HG02678 (cell line): ENCODE measurements at regions not wholly inside any gene's neighbourhood (a gene's known extent, or its start where the extent isn't known, plus 50 kb on each side); places are given as distances from the start of the nearest gene placed in this dataset.

Experiments
- ATAC-seq: cut with Tn5 transposase; IDR thresholded peaks from one replicate; pipeline ENCODE4 v1.9.1; 2021; ENCODE audit warnings: mild to moderate bottlenecking, moderate library complexity; ENCODE audit not compliant: unreplicated experiment

DNA sequence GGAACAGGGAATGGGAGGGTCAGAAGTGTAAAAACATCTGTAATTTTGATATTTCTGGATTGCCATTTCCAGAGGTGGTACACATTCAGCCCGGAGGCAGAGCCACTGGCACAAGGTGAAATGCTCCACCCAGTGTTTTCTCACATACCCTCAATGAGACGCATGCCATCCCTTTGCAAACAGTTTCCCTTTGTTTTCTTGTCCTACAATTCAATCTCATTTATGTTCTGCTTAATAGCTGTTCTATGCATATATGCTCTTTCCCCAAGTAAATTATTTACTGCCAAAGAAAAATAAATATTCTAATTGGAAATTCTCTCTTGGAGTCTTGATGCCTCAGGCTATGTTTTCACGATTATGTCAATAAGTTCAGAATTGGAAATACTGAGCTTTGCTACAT, 369.7 kb upstream of the AKR1E2 start:
- ATAC-seq, result no peak

DNA sequence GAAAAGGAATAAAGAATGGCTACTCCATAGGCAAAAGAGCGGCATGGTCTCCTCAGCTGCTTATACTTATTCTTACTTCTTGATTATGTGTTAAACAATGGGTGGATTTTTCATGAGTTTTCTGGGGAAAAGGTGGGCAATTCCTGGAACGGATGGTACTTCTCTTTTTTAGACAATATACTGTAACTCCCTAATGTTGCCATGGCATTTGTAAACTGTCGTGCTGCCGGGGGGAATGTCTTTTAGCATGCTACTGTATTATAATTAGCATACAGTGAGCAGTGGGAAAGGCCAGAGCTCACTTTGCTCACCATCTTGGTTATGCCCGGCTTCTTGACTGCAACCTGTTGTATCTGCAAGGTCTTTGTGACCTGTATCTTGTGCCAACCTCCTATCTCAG, 372.1 kb upstream of the AKR1E2 start:
- ATAC-seq, result no peak

DNA sequence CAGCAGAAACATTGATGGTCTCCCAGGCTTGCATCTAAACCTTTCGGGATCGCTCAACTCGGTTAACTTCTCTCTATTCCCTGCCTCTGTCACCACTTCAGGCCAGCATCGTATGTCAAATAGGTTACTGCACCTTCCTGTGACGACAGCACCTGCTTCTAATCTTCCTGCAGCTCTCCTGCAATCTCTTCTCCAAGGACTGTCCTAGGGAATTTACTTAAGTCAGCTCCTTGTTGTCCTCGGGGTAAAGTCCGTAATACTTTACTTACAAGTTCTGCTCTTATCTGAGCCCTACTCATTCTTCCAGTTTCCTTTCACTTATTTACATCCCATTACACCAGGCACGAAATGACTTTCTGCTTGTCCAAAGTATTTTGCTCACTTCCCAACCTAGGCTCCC, 372.7 kb upstream of the AKR1E2 start:
- no peak for ATAC-seq

DNA sequence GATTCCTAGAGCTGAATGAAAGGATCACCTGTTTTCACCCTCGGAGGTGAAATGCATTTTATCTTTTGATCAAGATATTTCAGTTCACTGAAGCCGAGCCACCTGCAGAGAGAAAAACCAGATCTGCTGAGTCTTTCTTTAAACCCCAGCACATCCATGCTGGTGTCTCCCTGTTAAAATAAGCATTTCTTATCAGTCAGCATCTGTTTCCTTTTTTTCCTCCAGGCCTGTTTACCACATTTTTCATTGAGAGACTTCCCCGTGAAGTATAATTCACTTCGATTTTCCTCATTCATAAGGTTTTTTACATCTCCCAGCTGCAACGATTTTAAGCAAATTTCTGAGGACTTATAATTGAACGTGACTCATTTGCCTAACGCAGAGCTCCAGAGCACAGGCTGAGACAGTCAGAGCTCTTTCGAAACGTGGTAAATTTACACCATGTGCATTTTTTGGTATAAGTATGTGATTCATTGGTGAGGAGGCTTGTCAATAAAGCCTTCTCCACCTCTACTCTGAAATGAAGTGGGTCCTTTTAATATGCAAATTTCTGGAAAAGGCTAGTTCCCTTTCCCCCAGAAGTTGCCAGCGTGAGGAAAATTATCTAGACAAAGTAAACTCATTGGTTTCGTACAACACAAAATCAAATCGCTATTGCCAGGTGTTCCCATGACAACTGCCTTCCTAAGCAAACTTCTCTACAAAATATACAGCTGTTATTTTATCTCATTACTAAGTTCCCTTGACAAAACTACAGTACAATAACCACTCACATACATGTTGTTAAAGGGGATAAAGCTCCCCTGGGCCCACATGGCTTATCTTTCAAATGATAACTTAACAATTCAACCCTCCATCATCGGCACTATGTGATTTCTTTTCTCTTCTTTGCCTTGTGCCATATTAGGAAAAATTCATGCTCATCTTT, 374.8 kb upstream of the AKR1E2 start:
- ATAC-seq, result no peak

DNA sequence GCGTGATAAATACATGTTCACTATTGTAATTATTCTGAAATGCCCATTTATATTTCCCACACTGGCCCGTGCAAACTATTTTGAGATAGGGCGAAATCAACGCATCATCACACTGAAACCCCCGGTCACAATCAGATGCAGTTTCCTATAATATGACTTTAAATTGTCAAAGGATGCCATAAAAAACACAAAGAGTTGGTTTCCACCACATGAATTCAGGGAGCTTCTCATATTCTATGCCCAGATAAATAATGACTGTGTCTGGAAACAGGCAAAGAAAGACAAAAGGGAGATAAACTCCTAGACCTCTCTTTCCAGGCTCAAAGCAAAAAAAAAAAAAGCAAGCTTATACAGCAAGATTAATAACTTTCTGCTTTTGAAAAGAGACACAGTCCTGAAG, 375.8 kb upstream of the AKR1E2 start:
- ATAC-seq, result no peak

DNA sequence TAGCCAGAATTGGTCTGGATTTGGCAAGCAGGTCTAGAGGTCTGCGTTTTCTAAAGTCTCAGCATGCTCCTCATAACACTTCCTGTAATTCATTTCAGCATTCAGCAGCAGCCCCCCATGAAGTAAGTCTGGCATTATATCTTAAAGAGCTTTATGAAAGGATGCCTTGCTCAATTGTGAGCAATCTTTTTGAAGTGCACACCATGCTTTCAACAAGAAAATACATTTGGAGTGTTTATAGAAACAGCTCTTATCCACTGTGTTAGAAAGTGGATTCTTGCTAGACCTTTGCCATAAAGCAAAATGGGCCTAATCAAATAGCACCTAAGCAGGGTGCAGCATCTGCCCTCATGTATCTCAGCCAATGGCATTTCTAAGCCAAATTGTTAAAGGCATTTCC, 378.0 kb upstream of the AKR1E2 start:
- ATAC-seq, result no peak

DNA sequence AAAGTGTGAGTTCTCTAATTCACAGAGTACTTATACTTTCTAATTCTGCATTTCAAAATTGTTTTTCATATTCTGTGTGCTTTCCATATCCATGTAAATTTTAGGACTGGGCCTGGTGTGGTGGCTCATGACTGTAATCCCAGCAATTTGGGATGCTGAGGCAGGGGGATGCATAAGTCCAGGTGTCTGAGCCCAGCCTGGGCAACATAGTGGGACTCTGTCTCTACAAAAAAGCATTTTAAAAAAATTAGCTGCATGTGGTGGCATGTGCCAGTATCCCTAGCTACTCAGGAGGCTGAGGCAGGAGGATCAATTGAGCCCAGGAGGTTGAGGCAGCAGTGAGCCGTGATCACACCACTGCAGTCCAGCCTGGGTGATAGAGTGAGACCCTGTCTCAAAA, 382.6 kb upstream of the AKR1E2 start:
- ATAC-seq, result no peak

DNA sequence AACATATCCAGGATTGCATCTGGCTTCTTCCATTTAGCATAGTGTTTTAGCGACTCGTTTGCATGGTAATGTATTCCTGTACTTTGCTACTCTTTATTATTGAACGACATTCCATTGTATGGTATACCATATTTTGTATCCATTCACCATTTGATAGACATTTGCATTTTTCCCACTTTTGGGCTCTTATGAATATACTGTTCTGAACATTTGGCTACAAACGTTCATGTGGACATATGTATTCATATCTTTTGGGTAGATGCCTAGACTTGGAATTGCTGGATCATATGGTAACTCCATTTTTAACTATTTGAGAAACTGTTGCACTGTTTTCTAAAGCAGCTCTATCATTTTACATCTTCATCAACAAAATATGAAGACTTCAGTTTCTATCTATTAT, 383.7 kb upstream of the AKR1E2 start:
- ATAC-seq, result no peak

DNA sequence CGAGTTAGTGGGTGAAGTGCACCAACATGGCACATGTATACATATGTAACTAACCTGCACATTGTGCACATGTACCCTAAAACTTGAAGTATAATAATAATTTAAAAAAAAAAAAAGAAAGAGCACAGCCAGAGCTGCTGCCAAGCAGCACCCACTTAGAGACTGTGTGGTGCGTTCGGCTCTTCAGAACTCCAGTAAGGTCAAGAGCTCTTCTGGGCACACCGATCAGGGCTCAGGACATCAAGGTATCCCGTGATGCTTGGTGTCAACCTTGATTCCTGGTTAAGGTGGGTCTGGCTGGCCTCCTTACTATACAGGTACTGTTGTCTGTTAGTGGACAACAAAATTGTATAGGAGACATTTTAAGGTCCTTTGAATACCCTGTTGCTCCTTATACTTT, 385.7 kb upstream of the AKR1E2 start:
- no peak for ATAC-seq

DNA sequence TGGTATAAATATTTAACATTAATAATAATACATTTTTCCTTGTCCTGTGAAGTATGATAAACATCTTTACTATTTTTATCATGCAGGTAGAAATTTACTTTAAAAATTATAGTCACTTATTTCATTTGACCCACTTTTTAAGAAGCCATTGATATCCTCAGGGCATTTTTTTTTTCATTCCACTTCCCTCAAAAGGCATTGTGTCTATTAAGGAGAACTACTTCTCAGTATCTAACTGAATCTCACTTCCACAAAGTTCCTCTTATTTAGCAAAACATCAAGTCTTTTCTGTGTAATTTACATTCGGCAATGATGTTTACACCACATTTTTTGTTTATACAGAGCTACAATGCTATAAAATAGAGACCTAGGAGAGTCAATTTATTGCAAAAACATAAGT, 388.2 kb upstream of the AKR1E2 start:
- ATAC-seq, result no peak

DNA sequence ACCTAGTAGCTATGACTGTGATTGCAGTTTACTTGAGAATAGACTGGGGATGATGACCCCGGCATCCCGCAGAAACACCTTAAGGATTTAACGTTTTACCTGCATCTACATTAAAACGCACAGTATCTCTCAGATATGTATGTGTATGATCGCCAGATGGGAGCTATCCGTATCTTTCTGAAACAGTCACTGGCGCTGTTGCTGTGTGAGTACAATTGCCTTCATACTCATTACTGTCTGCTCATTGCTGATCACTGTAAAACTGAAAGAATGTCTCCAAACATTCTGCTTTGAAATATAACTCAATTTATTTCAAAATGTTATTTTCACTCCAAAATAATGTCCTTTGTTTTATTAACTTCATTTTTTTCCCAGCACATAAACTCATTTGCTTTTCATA, 388.9 kb upstream of the AKR1E2 start:
- no peak for ATAC-seq

DNA sequence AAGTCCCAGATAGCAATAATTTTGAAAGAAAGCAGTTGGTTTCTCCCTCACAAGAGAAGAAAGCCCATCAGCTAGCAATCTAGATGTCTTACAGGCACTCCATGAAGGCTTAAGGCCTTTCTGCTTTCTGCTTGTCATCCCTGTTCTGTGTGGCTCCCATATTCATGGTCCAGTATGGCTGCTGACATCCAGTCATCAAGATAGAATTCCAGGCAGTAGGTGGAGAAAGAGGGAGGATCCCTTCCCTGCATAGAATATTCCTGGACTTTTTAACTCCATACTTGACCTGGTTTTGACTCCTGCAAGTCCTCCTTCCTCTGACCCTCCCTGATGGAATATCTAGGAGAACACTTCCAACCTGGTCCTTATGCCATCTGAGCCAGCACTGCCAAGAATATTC, 389.9 kb upstream of the AKR1E2 start:
- ATAC-seq, result no peak

DNA sequence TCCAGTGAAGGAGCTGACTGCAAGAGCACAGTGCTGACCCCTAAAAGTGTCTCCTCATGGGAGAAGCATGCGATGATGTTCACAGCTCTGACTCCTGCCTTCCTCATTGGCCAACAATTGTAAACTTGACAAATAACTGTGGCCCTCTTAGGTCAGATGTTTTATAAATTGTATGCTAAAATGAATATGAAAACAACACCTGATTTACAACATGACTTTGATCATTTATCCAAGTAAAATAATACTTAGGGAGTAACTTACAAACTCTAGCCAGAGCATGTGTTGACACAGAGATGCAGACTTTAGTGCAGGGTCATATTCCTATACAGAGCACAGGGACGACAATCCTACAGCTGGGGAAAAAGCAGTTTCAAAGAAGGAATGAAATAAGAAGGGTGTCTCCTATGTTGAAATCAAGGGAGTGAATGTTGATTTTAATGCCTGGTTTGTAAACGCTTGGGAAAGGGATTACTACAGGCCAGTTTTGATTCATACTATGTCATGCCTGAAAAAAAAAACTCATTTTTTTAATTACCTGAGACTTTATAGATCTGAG, 391.4 kb upstream of the AKR1E2 start:
- ATAC-seq, result no peak

DNA sequence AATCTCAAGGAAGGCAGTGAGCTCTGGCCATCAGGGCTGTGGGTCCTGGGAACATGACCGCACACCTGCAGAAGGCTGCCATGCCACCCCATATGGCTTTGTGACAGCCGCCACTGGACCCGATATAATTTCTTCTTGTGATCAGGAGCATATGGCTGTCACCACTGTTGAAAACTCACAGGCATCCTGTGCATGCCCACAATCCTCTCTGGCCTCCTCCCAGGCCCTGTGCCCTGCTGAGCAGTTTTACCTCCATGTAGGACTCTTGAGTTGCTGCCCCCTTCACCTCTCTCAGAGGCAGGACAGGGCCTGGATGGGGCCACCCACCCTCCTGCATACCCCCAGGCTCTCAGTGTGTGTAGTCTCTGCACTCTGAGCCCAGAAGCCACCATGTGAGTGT, 391.9 kb upstream of the AKR1E2 start:
- ATAC-seq, result no peak

DNA sequence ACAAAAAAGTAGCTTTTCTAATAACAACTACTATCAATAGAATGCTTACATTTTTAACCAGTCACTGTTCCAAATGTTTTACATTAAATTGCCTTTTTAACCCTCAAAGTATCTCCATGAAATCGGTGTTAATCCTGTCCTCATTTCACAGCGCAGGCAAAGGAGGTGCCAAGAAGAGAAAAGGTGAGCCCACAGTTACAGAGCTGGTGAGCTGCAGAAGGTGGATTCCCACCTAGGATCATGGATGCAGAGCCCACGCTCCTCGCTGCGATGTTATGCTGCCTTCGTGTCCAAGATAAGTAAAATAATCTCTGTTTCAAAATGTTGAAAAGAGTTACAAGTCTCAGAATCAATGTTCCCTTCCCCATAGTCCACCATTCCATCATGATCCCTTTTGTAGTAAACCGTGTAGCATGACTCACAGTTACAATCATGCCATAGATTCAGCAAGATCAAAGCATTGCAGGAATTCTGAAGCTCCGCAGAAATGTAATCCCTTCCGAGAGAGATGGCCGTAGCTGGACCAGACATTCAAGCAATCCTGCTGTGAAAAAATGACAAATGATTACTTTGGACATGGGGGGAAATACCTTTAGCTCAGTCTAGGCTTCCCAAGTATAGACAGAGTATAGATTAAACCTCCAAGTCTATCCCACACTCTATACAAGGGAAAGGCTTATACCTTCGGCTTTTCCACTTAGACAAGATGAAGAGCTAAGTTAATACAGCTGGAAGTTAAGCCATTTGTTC, 394.7 kb upstream of the AKR1E2 start:
- ATAC-seq, result no peak

DNA sequence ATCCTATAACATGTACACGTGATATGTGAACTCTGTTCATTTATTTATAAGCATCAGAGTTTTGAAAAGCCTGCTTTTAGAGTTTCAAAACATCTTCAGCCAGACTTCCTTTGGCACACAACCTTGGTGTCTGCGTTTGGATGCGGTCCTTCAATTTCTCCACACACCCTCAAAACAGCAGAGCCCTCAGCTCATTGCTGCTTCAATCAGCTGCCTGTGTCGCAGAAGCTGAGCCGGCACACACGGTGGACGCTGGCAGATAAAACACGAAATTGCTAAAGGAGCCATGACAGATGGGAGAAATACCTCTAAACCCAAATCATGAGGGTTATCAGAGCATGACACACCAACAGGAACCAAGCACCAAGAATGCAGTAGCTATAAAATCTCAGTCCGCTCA, 396.4 kb upstream of the AKR1E2 start:
- no peak for ATAC-seq

DNA sequence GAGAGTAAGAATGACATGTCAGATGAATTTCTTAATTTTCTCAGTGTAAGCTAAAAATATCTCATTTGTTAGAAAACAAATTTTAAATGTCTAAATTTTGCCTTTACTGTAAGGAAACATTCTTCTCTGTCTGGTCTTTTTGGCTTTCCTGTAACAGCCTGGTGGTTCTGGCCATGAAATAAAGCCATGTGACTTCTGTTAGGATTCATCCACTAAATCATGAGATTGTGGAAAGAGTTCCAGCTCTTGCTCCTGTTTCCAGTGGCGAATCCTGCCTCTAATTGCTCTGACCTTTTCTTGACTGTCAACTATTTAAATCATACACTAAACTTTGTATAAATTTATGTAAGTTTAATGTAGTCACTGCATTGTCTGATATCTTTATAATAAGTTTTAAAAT, 398.5 kb upstream of the AKR1E2 start:
- no peak for ATAC-seq

DNA sequence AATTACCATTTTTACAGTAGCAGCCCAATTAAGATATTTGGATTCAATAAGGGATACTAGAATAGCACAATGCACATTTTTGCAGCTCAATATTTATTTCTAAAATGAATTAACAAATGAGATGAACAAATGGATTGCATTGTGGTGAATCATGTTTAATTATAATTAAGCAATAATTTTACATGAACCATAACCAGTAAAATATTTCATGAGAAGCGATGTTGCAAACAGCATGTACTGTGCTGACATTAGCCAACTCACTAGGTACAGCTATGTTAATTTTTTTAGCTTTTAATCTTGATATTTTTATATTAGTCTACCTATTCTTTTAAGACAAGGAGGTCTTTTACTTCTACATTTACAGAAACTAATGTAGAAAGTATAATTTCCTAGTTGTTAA, 399.1 kb upstream of the AKR1E2 start:
- ATAC-seq, result no peak

DNA sequence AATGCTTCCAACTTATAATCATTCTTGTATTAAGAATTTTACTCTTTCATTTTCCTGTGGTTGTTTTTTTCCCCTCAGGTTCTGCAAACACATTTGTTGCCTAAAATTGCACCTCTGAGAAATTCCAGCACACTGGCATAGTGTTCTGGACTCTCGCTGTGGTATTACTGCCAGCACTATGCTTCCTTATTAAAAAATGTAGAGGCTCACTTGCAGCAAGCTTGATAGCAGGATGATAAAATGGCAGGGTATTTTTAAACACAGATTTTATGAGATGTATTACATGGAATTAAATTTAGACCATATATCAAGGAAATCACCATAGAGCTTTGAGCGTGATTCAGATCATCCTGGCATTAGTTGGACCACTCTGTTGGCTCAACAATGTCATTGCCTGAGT, 416.7 kb upstream of the AKR1E2 start:
- no peak for ATAC-seq

DNA sequence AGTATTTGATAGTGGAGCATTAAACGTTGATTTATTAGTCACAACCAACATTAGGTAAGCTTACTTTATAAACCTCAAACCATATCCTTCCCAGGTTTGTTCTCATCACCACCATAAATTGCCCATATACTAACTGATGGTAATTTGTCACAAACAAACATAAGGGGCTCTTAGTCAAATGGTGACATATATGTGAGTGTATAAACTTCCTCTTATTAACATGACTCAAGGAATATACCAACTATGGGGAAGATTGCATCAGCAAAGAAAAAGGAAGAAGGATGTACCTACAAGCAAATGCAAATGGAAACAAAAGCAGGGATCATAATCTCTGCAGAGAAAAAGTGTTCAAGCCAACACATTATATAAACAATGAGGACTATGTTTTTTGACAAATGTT, 418.2 kb upstream of the AKR1E2 start:
- no peak for ATAC-seq

DNA sequence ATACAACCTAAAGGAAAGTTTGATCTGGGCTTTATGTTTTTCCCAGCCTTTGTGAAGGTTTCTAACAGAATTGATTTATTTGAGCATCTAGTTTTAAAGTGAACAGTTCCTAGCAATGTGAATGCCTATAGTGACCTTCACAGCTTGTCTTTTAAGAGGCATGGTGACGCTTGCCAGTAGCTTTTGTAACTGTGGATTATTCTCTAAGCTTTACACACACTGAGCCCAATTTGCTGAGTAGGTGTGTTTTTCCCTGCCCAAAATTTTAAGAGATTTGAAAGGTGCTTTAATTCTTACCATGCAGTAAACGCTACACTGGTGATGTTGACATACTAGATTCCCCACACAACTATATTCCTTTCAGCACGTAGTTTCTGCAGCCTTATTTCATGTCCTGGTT, 420.2 kb upstream of the AKR1E2 start:
- no peak for ATAC-seq

DNA sequence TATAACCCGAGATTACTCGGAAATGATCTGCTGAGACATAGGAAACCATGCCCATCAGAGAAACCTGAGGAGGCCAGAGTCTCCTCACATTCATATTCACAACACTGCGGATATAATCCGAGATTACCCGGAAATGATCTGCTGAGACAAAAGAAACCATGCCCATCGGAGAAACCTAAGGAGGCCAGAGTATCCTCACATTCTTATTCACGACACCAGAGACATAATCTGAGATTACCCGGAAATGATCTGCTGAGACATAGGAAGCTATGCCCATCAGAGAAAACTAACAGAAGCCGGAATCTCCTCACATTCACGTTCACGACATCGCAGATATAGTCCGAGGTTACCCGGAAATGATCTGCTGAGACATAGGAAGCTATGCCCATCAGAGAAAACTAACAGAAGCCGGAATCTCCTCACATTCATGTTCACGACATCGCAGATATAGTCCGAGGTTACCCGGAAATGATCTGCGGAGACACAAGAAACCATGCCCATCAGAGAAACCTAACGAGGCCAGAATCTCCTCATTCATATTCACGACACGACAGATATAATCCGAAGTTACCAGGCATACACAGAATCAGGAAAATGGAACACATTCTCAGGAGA, 422.3 kb upstream of the AKR1E2 start:
- no peak for ATAC-seq
